DND-41 (cell line): ENCODE measurements at regions not wholly inside any gene's neighbourhood (a gene's known extent, or its start where the extent isn't known, plus 50 kb on each side); places are given as distances from the start of the nearest gene placed in this dataset.

Experiments used
- CTCF ChIP-seq: IDR thresholded peaks from 2 replicates; pipeline ENCODE4 v1.5.1; 2012; ENCODE audit warnings: borderline replicate concordance, low read length, moderate library complexity, mild to moderate bottlenecking; ENCODE audit not compliant: poor library complexity, severe bottlenecking; ENCODE audit errors: extremely low read depth
- EZH2 ChIP-seq: IDR thresholded peaks from 3 replicates; pipeline ENCODE4 v1.6.1; 2012; ENCODE audit warnings: borderline replicate concordance, low read depth, mild to moderate bottlenecking, moderate library complexity, low read length, inconsistent platforms; ENCODE audit not compliant: severe bottlenecking

- TF ChIP-seq CTCF (no peak), EZH2 (no peak)
These were observed 142.5 kb upstream of the SSTR1 start for GRCh38 chr14:38065106-38065762.
